GM12873 (cell line): ENCODE measurements at regions not wholly inside any gene's neighbourhood (a gene's known extent, or its start where the extent isn't known, plus 50 kb on each side); places are given as distances from the start of the nearest gene placed in this dataset.

ENCODE experiments used
- CTCF ChIP-seq: IDR thresholded peaks from 2 replicates; pipeline ENCODE4 v1.5.1; 2012; ENCODE audit warnings: low read depth, mild to moderate bottlenecking, moderate library complexity, low read length, control low read depth; ENCODE audit not compliant: insufficient read depth; ENCODE audit errors: missing control alignments

GRCh38 chr5:2194236-2194555 is 311.5 kb upstream of the IRX4 start:
- TF ChIP-seq CTCF: no peak

- TF ChIP-seq CTCF: no peak
These were observed 311.0 kb upstream of the IRX4 start for GRCh38 chr5:2193542-2194235.

- no peak for TF ChIP-seq CTCF
These were observed 310.4 kb upstream of the IRX4 start for GRCh38 chr5:2193142-2193541.

- no peak for TF ChIP-seq CTCF
These were observed 309.8 kb upstream of the IRX4 start for GRCh38 chr5:2192496-2192895.

- no peak for TF ChIP-seq CTCF
These were observed 309.2 kb upstream of the IRX4 start for GRCh38 chr5:2191972-2192371.

- no peak for TF ChIP-seq CTCF
These were observed 307.8 kb upstream of the IRX4 start for GRCh38 chr5:2190549-2190948.

- no peak for TF ChIP-seq CTCF
These were observed 305.9 kb upstream of the IRX4 start for GRCh38 chr5:2188661-2189060.
